PC-3 (cell line): ENCODE measurements at regions not wholly inside any gene's neighbourhood (a gene's known extent, or its start where the extent isn't known, plus 50 kb on each side); places are given as distances from the start of the nearest gene placed in this dataset.
A peak's percentile ranks its signal among the peaks of the same experiment; 100 is the strongest.

Source experiments
- ATAC-seq: fragments of 200-7000 bp; cut with Tn5 transposase; 2 replicates; pipeline ENCODE4 v1.9.1; 2020; ENCODE audit warnings: mild to moderate bottlenecking, moderate library complexity
- BruUV-seq: library from RNA; stranded (reverse); fragments of 400-500 nt; replicated peaks from 2 replicates; lab custom pipeline; 2021; lab: Mats Ljungman, UMichigan
- CTCF ChIA-PET: fragments of 300-600 bp; sonication (Branson Sonifier 250); formaldehyde crosslinking; loops from one replicate; lab custom pipeline; 2022; ENCODE audit warnings: antibody characterized with exemption; lab: Charles Lee
- POLR2A ChIA-PET: fragments of 300-600 bp; sonication (Branson Sonifier 250); formaldehyde crosslinking; loops from one replicate; lab custom pipeline; 2022; ENCODE audit warnings: antibody characterized with exemption; ENCODE audit not compliant: unreplicated experiment; lab: Charles Lee
- DNase-seq: peaks from one replicate; pipeline ENCODE4 v3.0.0-alpha.2; 2015
- H2AFZ ChIP-seq: fragments of 300-600 bp; sonication (generic); 2 replicates; pipeline ENCODE4 v1.6.0; 2016; ENCODE audit warnings: antibody characterized with exemption, low read length
- H3F3A ChIP-seq: fragments of 300-600 bp; sonication (generic); one replicate; pipeline ENCODE4 v1.6.0; 2017; ENCODE audit warnings: antibody characterized with exemption, low read length, control low read depth, mild to moderate bottlenecking; ENCODE audit not compliant: unreplicated experiment
- H3K27ac ChIP-seq: fragments of 300-600 bp; sonication (generic); 2 replicates; pipeline ENCODE4 v1.5.1; 2016; ENCODE audit warnings: mild to moderate bottlenecking, low read length
- H3K27me3 ChIP-seq: fragments of 300-600 bp; sonication (generic); 2 replicates; pipeline ENCODE4 v1.6.1; 2016; ENCODE audit warnings: low read length, mixed read lengths
- H3K36me3 ChIP-seq: fragments of 300-600 bp; sonication (generic); 2 replicates; pipeline ENCODE4 v1.6.1; 2016; ENCODE audit warnings: low read depth, mixed run types, low read length, mixed read lengths
- H3K4me1 ChIP-seq: fragments of 300-600 bp; sonication (generic); 2 replicates; pipeline ENCODE4 v1.5.1; 2016; ENCODE audit warnings: low read length; ENCODE audit not compliant: insufficient read depth
- H3K4me2 ChIP-seq: fragments of 300-600 bp; sonication (generic); 2 replicates; pipeline ENCODE4 v1.6.0; 2016; ENCODE audit warnings: low read length
- H3K4me3 ChIP-seq: fragments of 300-600 bp; sonication (generic); 2 replicates; pipeline ENCODE4 v1.5.1; 2016; ENCODE audit warnings: mild to moderate bottlenecking, low read length, mixed read lengths
- H3K79me2 ChIP-seq: fragments of 300-600 bp; sonication (generic); 2 replicates; pipeline ENCODE4 v1.6.1; 2017; ENCODE audit warnings: low read length, mixed read lengths
- H3K9ac ChIP-seq: fragments of 300-600 bp; sonication (generic); 2 replicates; pipeline ENCODE4 v1.6.0; 2016; ENCODE audit warnings: mild to moderate bottlenecking, low read length
- H3K9me2 ChIP-seq: fragments of 300-600 bp; sonication (generic); replicated peaks from 2 replicates; pipeline ENCODE4 v1.6.1; 2016; ENCODE audit warnings: mixed run types, low read length, mixed read lengths
- H3K9me3 ChIP-seq: fragments of 300-600 bp; sonication (generic); 2 replicates; pipeline ENCODE4 v1.6.1; 2016; ENCODE audit warnings: low read length, mixed read lengths
- H4K20me1 ChIP-seq: fragments of 300-600 bp; sonication (generic); 2 replicates; pipeline ENCODE4 v1.6.1; 2016; ENCODE audit warnings: low read length, mixed read lengths
- CTCF ChIP-seq: fragments of 300-600 bp; sonication (generic); conservative IDR thresholded peaks from 2 replicates; pipeline ENCODE4 v1.5.1; 2017; ENCODE audit warnings: antibody characterized with exemption, low read depth, mild to moderate bottlenecking, low read length
- EZH2 ChIP-seq: fragments of 300-600 bp; sonication (generic); IDR thresholded peaks from one replicate; pipeline ENCODE4 v1.6.1; 2017; ENCODE audit warnings: antibody characterized with exemption, mild to moderate bottlenecking, low read length; ENCODE audit not compliant: unreplicated experiment
- EZH2phosphoT487 ChIP-seq: fragments of 300-600 bp; sonication (generic); IDR thresholded peaks from 2 replicates; pipeline ENCODE4 v1.6.1; 2018; ENCODE audit warnings: mild to moderate bottlenecking, antibody characterized with exemption, low read length, borderline replicate concordance
- intact Hi-C: fragments of 100-400 bp; cut with micrococcal nuclease; formaldehyde crosslinking; loops from 2 replicates; pipeline ENCODE4 v1.9.0; 2023

DNA sequence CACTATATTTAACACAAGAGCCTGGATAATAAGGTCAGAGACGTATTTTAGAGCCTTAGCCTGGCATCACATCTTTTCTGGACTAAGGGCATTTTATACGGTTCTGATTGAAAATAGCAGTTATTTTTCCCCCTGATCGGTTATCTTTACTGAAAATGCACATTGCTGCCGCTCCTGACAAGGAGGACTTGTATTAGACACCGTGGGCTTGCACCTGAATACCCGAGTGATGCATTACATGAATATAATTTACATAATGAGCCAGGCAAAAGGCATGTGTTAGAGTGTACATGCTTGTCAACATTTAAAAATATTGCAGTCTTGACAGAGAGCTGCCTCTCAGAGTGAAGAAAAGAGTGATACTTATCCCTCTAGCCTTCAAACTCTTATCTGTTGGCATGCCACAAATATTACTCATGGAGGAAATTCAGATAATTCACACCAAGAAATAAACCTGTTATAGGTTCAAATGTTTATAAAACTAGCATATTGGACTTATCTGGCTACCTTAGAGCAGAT is 470.5 kb upstream of the ETAA1 start:
- H3K9ac ChIP-seq: no peak overlapping the region
- TF ChIP-seq EZH2 (no peak), EZH2phosphoT487 (no peak), CTCF (no peak)
- H3K36me3 ChIP-seq: no peaks in the 10 kb centered on the region
- peaks cover 19% of the 10 kb centered on the region for H3K4me1 ChIP-seq
- BruUV-seq: no TSS peak
- POLR2A ChIA-PET: no interaction called here
- H3F3A ChIP-seq: no peaks in the 10 kb centered on the region
- H4K20me1 ChIP-seq: no peaks in the 10 kb centered on the region
- intact Hi-C loops: no loop called here
- no peak overlapping the region for H3K27ac ChIP-seq
- H3K4me3 ChIP-seq: no peak overlapping the region
- no peaks in the 10 kb centered on the region for H3K9me3 ChIP-seq
- ATAC-seq (no peak), DNase-seq (no peak)
- no peak overlapping the region for H3K4me2 ChIP-seq
- no peaks in the 10 kb centered on the region for H3K9me2 ChIP-seq
- CTCF ChIA-PET: no interaction called here
- H3K27me3 ChIP-seq: no peaks in the 10 kb centered on the region
- H3K79me2 ChIP-seq: no peaks in the 10 kb centered on the region
- 0 out of 2 replicates have a peak overlapping the region, but pooled peaks have one; percentile 8 for H2AFZ ChIP-seq

GRCh38 chr2:66929632-66930338 is 467.3 kb upstream of the ETAA1 start:
- H3F3A ChIP-seq: no peaks in the 10 kb centered on the region
- H3K36me3 ChIP-seq: no peaks in the 10 kb centered on the region
- no TSS peak for BruUV-seq
- no peaks in the 10 kb centered on the region for H3K9me3 ChIP-seq
- POLR2A ChIA-PET: no interaction called here
- no peak overlapping the region; the same call in 1 of the 2 replicates for H3K9ac ChIP-seq
- peak overlapping the region; percentile 17; the same call in 1 of the 2 replicates for H3K4me3 ChIP-seq
- TF ChIP-seq EZH2phosphoT487: no peak
- TF ChIP-seq CTCF: no peak
- no peak for TF ChIP-seq EZH2
- DNase-seq: peak; percentile 80
- CTCF ChIA-PET: no interaction called here
- intact Hi-C loops: no loop called here
- no peaks in the 10 kb centered on the region for H4K20me1 ChIP-seq
- peak overlapping the region; percentile 68 for H3K4me2 ChIP-seq
- peaks cover 19% of the 10 kb centered on the region for H3K4me1 ChIP-seq
- no peak for ATAC-seq
- H2AFZ ChIP-seq: peak overlapping the region; percentile 62
- peak overlapping the region; percentile 60 for H3K27ac ChIP-seq
- no peaks in the 10 kb centered on the region for H3K9me2 ChIP-seq
- H3K79me2 ChIP-seq: no peaks in the 10 kb centered on the region
- no peaks in the 10 kb centered on the region for H3K27me3 ChIP-seq
